ENCODE measurements at regions not wholly inside any gene's neighbourhood (a gene's known extent, or its start where the extent isn't known, plus 50 kb on each side); places are given as distances from the start of the nearest gene placed in this dataset.
A peak's percentile ranks its signal among the peaks of the same experiment; 100 is the strongest.

- Histone ChIP-seq H3K27me3 (replicated peaks) (no peaks in the 10 kb centered on the region), H3K27ac (peak overlapping the region; percentile 17), H3K36me3 (replicated peaks) (no peaks in the 10 kb centered on the region), H3K4me3 (ENCODE audit: low read depth, low read length) (no peak overlapping the region)
- in situ Hi-C loops (cut with HindIII; ENCODE audit: low pct_ligation_motif_present, low sequenced_read_pairs): loop anchor here (25.0 kb wide), 1 partner anchor 173 kb away; no protein-coding TSS in a partner anchor
- DNase-seq: peak; percentile 82
- TF ChIP-seq CTCF (IDR thresholded peaks at IDR 0.05; ENCODE audit: low read depth, low read length, missing control alignments): no peak
Observed at GRCh38 chr15:39188930-39189329, 391.9 kb upstream of the THBS1 start.

- no peaks in the 10 kb centered on the region for H3K36me3 ChIP-seq (replicated peaks)
- H3K27ac ChIP-seq: peak overlapping the region; percentile 81
- TF ChIP-seq CTCF (IDR thresholded peaks at IDR 0.05; ENCODE audit: low read depth, low read length, missing control alignments): no peak
- in situ Hi-C loops (cut with HindIII; ENCODE audit: low pct_ligation_motif_present, low sequenced_read_pairs): loop anchor here (25.0 kb wide), 1 partner anchor 170 kb away; no protein-coding TSS in a partner anchor
- no peaks in the 10 kb centered on the region for H3K27me3 ChIP-seq (replicated peaks)
- no peak overlapping the region for H3K4me3 ChIP-seq (ENCODE audit: low read depth, low read length)
- peak; percentile 53 for DNase-seq
Observed at GRCh38 chr15:39191871-39192291, 389.0 kb upstream of the THBS1 start.

- in situ Hi-C loops (cut with HindIII; ENCODE audit: low pct_ligation_motif_present, low sequenced_read_pairs): loop anchor here (25.0 kb wide), 1 partner anchor 170 kb away; no protein-coding TSS in a partner anchor
- no peaks in the 10 kb centered on the region for H3K36me3 ChIP-seq (replicated peaks)
- H3K27ac ChIP-seq: peak overlapping the region; percentile 81
Observed at GRCh38 chr15:39192351-39192750, 388.5 kb upstream of the THBS1 start.

GRCh38 chr15:39192979-39193560, 387.8 kb upstream of the THBS1 start:
- Histone ChIP-seq H3K4me3 (ENCODE audit: low read depth, low read length) (no peak overlapping the region), H3K27ac (no peak overlapping the region), H3K36me3 (replicated peaks) (no peaks in the 10 kb centered on the region), H3K27me3 (replicated peaks) (no peaks in the 10 kb centered on the region)
- DNase-seq: no peak
- in situ Hi-C loops (cut with HindIII; ENCODE audit: low pct_ligation_motif_present, low sequenced_read_pairs): loop anchor here (25.0 kb wide), 1 partner anchor 169 kb away; no protein-coding TSS in a partner anchor
- no peak for TF ChIP-seq CTCF (IDR thresholded peaks at IDR 0.05; ENCODE audit: low read depth, low read length, missing control alignments)

More at GRCh38 chr15:39192351-39192750, 388.5 kb upstream of the THBS1 start:
- Histone ChIP-seq H3K4me3 (ENCODE audit: low read depth, low read length) (no peak overlapping the region), H3K27me3 (replicated peaks) (no peaks in the 10 kb centered on the region)
- TF ChIP-seq CTCF (IDR thresholded peaks at IDR 0.05; ENCODE audit: low read depth, low read length, missing control alignments): no peak
- DNase-seq: no peak

- in situ Hi-C loops (cut with HindIII; ENCODE audit: low pct_ligation_motif_present, low sequenced_read_pairs): loop anchor here (25.0 kb wide), 1 partner anchor 169 kb away; no protein-coding TSS in a partner anchor
- Histone ChIP-seq H3K4me3 (ENCODE audit: low read depth, low read length) (no peak overlapping the region), H3K27me3 (replicated peaks) (no peaks in the 10 kb centered on the region), H3K36me3 (replicated peaks) (no peaks in the 10 kb centered on the region), H3K27ac (peak overlapping the region; percentile 31)
- TF ChIP-seq CTCF (IDR thresholded peaks at IDR 0.05; ENCODE audit: low read depth, low read length, missing control alignments): no peak
- no peak for DNase-seq
Observed at GRCh38 chr15:39193611-39194010, 387.3 kb upstream of the THBS1 start.

Data from brain microvascular endothelial cell (primary cell).